Limb (tissue), 2 donors: ENCODE measurements at regions not wholly inside any gene's neighbourhood (a gene's known extent, or its start where the extent isn't known, plus 50 kb on each side); places are given as distances from the start of the nearest gene placed in this dataset.

ENCODE experiments used
- DNase-seq, 2 donors: peaks; one replicate each; pipeline ENCODE4 v3.0.0-alpha.2; 2016; ENCODE audit errors: extremely low spot score in 2 of 2

DNA sequence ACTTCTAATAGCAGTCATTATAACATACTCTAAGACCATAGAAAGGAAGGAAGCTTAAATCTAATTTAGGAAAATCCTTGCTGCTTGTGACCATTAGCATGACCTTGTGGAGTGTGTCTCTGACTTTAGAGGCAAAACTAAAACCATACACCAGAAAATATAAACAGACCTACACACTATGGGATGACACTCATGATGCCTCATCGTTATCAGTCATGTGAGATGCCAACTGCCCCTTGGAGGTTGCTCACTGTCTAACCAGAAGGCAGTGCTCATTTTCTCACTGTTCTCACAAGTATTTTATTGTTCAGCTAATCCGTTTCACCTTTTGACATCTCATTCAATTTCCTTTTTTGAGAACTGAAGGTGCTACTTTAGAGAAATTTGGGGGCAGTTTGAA, 376.9 kb downstream of the RND3 start:
- no peak for DNase-seq

DNA sequence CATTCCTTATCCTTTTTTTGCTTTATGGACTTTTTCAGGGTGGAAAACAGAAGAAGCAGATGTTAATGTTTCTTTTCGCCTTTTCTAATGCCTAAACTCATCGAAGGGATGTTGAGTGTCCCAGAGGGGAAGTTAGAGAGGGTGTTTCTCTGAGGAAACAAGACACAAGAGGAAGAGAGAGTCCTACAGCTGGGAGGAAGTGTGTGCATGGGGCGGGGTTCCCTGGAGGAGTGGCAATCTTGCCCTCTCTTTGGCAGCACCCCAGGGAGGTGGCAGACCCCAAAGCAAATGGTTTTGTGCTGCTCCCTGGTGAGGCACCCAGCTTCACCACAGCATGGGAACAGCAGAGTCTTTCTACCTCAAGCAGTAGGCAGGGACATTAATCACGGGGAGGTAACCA, 377.6 kb downstream of the RND3 start:
- no peak for DNase-seq

DNA sequence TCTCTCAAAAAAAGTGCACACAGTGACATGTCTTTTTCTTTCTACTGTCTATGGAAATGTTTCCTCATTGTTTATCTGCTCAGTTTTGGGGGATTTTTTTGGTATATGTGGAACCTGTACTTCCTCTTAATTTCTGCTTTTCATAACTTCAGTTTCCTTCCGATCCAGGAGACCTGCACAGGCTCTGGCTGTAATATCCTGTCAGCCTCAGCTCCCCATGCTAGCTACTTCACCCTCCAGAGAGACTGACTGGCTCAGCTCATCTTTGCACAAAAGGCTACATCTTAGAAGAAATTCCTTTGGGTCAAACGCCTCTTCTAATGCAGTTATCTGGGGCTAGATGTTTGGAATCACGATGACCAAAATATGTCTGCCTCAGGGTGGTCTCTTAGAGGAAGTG, 378.4 kb downstream of the RND3 start:
- DNase-seq: no peak

DNA sequence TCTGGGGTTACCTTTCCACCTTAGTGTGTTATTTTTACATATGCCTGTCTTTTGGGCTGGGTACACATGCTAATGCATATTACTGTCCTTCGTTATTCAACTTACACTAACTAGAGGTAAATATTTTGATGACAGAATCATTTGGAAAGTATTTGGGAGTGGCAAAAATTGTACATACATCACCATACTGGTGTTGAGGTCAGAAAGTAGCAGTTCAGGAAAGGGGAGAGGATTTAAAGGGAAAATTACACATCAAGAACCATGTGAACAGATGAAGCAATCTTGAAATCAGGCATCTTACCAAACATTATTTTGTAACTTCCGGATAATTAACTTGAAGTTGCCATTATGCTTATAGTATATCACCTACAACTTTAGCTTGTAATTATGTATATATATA, 379.7 kb downstream of the RND3 start:
- no peak for DNase-seq

DNA sequence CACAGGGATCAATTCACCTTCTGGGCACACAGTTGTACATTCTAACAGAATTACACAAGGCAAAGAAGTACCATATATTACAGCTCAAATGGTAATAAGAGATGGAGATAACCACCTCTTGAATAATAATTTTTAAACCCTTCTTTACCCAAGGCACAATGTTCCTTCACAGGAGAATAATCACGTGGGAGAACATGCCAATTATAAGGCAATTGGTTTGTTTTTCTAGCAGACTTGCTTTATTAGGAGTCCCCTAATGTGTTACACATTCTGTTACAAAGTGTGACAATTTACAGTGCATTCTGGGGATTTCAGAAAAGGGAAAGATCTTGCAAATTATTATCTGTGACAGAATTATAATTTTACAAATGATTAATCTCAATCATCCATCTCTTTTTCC, 380.3 kb downstream of the RND3 start:
- no peak for DNase-seq

DNA sequence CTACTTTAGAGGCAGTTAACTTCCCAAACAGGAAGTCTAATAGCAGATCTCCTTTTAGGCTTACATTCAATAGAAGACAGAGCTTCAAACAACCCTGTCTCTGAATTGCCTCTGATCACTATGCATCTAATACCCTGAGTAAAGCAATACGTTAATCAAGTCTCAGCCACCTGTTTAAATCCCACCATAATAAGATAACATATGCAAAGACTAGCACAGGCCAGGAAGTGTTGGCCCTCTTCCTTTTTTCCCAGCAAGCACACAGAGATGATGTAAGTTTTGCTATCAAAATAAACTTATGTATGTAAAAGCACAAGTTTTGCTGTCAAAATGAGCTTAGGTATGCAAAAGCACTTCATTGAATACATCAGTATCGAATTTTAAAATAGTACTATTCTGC, 385.5 kb downstream of the RND3 start:
- no peak for DNase-seq

DNA sequence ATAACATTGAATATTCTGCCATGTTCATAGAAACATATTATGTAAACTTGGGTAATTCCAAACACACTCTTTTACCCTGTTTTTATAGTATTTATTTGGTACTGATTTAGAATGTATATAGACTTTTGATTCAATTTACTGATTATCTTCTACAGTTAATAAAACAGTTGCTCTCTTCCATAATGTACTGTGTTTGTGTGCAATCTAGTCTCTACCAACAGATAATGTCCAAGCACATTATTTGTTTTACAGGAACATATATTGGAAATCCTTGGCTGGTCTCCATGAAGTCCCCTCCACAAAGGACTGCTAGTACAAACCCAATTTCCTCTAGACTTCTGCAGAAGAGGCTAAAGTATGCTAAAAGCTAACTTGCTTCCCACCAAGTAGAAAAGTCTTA, 386.6 kb downstream of the RND3 start:
- no peak for DNase-seq

DNA sequence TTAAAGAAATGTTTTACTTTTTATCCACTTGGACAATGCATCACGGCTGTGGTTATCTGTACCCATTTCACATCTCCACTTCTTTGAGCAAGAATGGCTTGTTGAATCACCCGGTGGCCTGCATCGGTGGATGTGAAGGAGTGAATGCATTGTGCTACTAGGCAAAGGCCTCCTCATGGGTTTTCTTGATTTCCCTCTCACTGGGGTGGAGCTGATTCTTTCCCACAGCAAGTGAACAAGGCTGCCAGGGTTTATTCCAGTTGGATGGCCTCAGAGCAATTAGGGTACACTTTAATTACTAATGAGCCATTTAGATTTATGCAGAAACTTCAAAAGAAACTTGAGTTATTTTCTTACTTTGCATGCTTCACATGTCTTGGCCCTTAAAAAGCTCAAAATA, 387.1 kb downstream of the RND3 start:
- no peak for DNase-seq

DNA sequence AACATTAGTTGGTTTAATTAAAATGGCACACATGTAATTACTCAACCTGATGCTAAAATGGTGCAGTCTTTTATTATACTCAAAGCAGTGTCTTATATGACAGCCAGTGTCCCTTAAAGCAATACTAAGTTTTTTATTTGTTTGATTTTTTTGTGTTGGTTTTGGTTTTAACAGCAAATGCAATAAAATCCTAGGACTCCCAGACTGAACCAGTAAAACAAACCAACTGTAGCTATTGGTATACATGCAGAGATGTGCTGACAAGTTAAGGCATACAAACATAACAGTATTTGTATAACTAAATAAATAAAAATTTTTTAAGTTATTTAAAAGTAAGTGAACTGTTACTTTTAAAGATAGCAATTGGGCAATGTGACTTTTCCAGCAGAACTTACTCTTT, 387.7 kb downstream of the RND3 start:
- no peak for DNase-seq

DNA sequence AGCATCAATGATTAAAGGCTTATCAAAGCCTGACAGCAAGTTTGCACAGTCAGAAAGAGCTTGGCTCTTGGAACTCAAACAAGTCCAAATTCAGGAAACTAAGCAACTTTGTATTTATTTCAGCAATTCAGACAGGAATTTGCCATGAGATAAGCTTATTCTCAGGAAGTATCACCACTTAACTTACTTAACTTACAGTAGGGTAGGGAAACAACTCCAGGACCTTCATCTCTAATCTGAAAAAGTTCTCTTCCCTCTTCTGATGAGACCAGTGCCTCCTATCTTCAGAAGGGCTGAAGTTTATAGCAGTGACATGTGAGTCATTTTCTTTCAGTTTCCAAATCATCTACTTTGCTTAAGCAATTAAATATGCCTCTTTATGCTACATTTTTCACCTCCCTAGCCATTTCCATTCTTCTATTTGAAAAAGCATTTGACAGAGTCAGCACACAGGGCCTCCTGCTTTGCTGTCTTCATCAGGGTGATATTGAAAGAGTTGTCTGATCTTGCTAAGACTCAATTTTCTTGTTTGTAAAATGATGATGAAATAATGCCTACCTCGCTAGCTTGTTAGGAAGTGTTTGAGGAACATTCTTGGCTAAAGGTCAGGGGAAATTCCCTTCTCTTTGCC, 389.5 kb downstream of the RND3 start:
- DNase-seq: no peak

DNA sequence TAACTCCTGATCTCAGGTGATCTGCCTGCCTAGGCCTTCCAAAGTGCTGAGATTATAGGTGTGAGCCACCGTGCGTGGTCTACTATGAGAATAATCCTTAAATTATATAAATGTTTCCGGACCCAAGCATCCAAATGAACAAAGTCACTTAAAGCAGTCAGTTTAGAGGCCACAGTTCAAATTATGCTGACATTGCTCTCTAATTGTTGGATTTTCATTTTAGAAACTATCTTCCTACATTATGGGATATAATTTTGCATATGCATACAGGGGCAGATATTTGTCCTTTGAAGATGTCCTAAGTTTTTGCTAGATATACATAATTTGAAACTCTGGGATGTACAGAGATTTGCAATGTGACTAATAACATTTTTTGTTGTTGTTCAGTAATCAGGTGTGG, 390.1 kb downstream of the RND3 start:
- no peak for DNase-seq

DNA sequence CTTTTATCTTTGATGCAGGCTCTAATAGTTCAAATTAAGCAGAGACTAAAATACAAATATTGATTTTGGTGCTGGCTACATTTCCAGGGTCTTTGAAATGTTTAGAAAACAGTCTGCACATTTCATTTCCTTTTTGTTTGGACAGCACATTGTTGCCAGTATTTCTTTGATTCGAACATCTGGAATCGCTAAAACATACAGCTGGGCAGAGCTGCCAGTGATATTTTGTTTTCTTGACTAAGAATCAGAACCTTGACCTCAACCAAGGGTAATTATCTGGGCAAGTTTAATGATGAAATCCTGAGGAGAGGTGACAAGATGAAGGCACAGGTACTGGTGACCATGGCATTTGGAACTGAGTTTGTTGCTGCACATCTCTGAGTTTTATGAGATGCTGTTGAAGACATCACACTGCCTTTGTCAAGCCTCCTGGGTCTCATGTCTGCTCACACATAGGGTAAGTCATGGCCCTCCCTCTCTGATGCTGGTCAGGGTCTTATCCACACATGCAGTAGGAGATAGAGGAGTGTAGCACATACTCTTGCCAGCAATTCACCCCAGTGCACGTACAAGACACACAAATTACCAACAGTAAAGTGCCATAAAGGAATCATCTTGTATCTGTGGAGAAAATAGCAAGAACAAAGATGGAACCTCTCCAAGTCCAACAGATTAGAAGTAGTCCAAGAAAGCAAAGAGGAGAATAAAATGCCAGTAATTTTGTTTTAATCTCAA, 391.9 kb downstream of the RND3 start:
- no peak for DNase-seq

DNA sequence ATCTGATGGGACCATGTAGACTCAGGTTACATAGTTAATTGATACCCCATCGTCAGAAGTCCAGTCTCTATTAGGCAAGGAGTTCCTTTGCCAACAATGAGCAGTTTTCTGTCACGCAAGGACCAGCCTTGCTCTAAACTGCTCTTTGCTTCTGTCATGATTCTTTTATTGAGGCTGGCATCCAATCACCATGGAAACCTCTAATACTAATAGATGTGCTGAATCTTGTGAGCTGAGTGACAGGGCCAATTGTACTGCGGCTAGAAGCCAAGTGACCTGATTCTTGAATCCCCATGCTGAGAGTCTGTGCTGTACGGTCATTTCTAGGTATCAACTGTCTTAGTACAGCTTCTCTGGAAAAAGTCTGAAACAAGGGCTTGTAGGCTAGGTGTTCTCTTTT, 395.6 kb downstream of the RND3 start:
- DNase-seq: peak in 1 of 2 donors; percentile 45

DNA sequence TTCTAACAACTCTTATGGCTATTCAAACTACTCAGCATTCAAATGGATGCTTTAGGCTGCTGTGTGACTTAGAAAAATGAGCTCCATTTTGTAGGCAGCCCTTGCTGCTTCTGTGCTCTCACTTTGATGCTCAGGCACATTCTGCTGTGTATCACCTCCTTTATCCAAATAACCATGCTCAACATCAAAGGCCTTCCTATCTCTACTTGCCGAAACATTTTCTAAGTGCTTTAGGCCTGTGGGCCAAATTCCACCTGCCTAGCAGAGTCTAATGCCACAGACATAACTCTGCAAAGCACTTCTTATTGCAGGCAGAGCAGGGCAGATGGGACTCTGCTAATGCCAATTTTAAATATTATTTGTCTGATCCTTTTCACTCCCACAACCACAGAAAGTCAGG, 397.4 kb downstream of the RND3 start:
- no peak for DNase-seq

DNA sequence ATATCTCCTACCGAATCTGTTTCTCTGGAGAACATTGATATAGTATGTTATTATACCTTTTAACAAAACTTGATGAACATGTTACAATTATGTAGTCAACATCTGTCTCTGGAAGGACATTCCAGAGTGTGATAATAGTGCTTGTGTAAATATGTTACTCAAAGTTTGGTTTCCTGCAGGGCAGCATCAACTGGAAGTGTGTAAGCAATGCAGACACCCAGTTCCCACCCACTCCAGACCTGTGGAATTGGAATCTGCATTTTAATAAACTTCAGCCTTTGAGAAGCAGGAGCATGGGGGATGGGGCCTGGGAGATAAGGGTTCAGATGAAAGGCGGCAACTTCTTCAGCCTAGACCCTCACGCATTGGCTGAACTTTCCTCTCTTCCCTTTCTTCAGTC, 398.9 kb downstream of the RND3 start:
- DNase-seq: no peak

DNA sequence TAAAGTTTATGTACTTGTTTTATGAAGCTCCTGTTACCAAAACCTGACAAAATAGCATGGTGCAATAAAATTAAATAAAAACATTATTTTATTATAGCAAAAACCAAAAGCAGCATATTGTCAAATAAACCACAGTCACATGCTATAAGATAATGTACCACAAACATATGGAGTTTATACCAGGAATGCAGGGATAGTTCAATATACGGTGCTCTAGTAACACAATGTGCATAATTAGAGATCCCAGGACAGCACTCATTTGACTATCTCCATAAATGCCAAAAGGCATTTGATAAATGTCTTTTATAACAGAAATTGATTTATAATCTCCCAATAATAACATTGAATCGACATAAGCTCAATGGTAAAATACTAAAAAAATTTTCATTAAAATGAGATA, 402.0 kb downstream of the RND3 start:
- DNase-seq: no peak

DNA sequence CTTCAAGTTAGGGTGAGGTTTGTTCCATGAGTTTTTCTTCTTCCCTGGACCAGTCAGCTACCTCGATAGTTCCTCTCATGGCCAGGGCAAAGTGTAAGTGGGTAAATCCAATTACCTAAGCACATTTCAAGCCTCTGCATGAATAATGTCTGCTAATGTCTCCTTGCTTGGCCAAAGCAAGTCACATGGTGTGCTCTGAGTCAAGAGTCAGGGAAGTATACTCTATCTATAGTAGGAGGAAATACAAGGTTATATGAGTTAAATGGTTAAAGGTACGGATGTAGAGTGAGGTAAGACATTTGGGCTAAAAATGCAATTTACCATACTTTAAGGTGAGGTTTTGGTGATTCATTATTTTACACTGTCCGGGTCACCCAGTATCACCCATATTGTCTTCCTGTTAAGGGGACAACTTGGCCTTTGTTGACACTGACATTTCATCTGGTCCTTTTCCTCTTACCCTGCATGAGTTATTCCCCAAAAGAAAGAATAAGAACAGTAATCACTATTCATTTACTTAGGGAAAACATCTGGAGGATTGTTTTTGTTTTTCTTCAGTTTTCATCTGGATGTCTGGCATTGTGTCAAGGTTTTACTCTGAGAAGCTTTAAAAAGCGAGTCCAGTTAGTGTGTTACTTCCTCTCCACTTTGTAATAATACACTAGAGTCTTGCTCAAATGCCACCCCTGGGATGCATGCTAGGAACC, 405.5 kb downstream of the RND3 start:
- DNase-seq: peak in 1 of 2 donors; percentile 81

DNA sequence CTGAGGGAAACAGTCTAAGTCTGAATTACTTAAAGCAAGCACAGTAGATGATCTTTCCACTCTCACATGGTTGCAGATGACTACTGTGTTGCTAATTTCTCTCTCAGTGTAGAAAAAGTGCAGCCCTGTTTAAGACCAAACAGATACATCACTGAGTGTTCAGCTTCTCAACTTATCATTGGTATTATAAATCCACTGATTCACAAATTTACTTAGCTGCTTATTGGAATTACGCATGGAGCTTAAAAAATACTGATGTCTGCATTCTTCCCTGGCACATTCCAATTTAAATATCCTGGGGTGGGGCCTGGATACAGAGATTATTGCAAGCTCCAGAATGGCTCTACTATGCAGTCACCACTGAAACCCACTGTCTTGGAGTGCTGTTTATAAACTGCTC, 411.2 kb downstream of the RND3 start:
- no peak for DNase-seq

DNA sequence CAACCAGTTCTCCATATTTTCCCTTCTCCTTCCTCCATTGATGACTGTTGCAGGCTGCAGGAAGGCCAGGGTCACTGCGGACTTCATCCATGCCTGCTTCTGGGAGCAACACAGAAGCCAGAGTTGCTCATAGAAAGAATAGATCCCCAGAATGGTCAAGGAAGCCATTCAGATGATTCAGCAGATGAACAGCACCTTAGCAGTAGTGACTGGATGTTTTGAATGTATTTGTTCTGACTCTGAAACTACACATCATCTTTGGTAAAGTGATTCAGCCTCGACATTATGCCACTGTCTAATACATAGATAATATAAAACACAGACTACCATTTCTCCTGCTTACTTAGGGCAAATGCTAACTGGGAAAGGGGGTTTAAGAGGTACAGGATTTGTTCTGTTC, 411.6 kb downstream of the RND3 start:
- DNase-seq: no peak

DNA sequence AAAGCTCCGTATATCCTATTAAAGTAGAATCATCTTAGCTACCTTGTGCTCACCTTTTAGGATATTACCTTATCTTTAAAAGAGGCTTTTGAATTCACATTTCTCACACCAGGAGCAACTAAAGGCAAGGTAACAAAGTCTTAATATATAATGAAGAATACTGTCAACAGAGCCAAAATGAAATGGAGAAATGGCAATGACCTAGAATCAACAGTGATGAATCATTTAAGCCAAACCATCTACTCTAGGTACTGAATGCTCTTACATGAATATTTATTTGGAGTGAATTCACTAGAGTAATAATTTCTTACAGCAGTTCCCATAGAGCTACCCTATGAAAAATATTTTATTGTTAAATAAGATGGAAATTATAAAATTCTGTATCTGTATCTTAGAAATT, 421.0 kb downstream of the RND3 start:
- no peak for DNase-seq

DNA sequence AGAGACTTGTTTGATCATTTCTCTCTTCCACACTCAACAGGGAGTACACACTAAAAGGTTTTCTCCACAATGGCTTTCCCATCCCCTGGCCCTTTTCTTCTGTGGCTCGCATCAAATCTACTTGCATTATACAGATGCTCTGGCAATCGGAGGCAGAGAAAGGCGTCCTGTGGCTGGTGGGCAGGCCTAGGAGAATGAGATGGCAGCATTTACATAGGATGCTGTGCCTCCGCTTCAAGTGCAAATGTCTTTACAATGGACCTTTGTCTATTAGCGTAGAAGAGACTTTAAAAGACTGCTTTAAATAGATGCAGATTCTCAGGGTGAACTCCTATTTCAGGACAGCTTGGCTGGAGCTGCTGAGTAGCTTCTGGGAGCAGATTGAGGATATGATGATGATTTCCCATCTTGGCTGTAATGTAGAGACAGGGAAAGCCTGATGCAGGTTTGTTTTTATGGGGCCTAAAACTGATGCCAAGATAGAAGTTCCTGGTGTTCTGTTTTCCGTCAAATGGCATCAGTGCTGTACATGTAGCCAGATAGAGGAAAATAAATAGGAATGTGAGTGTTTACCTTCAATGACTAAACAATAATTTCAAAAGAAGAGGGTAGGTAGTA, 423.4 kb downstream of the RND3 start:
- no peak for DNase-seq

DNA sequence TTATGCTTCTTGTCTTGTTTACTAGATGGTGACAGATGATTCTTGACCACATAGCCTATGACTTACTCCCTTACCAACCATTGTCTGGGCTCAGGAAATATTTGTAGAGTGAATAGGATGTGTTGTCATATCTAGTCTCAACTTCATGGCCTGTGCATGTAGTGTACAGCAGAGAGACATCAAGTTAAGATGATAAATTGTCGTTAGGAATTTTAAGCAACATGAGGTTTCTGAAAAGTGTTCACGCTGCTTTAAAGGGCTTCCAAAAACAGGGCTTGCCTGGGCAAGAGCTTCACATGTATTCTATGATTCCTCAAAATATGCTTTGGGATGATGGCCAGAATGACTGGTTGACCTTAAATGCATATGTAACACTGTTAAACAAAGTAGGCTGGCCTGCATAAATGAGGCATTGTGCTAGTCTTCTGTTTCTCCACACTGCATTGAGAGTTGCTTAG, 424.0 kb downstream of the RND3 start:
- DNase-seq: no peak
